ENCODE measurements at regions not wholly inside any gene's neighbourhood (a gene's known extent, or its start where the extent isn't known, plus 50 kb on each side); places are given as distances from the start of the nearest gene placed in this dataset.
"Not testable (repeated sequence)": the region's sequence is repeated elsewhere in the genome, so short reads cannot be mapped to it uniquely, and the experiment has no call there.

- Histone ChIP-seq H3K9me3 (ENCODE audit: control insufficient read depth, low read length) (no peaks in the 10 kb centered on the region), H3K4me3 (ENCODE audit: insufficient read depth, low read depth, low read length, poor library complexity, severe bottlenecking) (no peak overlapping the region), H3K27me3 (replicated peaks; ENCODE audit: control insufficient read depth, insufficient read depth, low read length, poor library complexity, severe bottlenecking) (no peaks in the 10 kb centered on the region), H3K27ac (ENCODE audit: insufficient read depth, low read length, poor library complexity, severe bottlenecking) (no peak overlapping the region), H3K36me3 (ENCODE audit: control insufficient read depth, insufficient read depth, low read length) (no peaks in the 10 kb centered on the region), H3K4me1 (ENCODE audit: control insufficient read depth, insufficient read depth, low read length, poor library complexity, severe bottlenecking) (no peaks in the 10 kb centered on the region)
- no peak for DNase-seq
Measured at GRCh38 chr6:103720393-103720792, 1139.3 kb downstream of the HACE1 start.

- Histone ChIP-seq H3K4me1 (ENCODE audit: control insufficient read depth, insufficient read depth, low read length, poor library complexity, severe bottlenecking) (no peaks in the 10 kb centered on the region), H3K36me3 (ENCODE audit: control insufficient read depth, insufficient read depth, low read length) (no peaks in the 10 kb centered on the region), H3K27me3 (replicated peaks; ENCODE audit: control insufficient read depth, insufficient read depth, low read length, poor library complexity, severe bottlenecking) (no peaks in the 10 kb centered on the region), H3K9me3 (ENCODE audit: control insufficient read depth, low read length) (no peaks in the 10 kb centered on the region), H3K4me3 (ENCODE audit: insufficient read depth, low read depth, low read length, poor library complexity, severe bottlenecking) (no peak overlapping the region), H3K27ac (ENCODE audit: insufficient read depth, low read length, poor library complexity, severe bottlenecking) (no peak overlapping the region)
- DNase-seq, result no peak
Measured at GRCh38 chr6:103719545-103719944, 1140.2 kb downstream of the HACE1 start.

GRCh38 chr6:103715269-103715668, 1144.5 kb downstream of the HACE1 start:
- H3K27ac ChIP-seq (ENCODE audit: insufficient read depth, low read length, poor library complexity, severe bottlenecking), result no peak overlapping the region
- DNase-seq, result no peak

GRCh38 chr6:103709236-103709635, 1150.5 kb downstream of the HACE1 start:
- not testable (repeated sequence) for DNase-seq; H3K4me1 ChIP-seq (ENCODE audit: control insufficient read depth, insufficient read depth, low read length, poor library complexity, severe bottlenecking); H3K27ac ChIP-seq (ENCODE audit: insufficient read depth, low read length, poor library complexity, severe bottlenecking); H3K36me3 ChIP-seq (ENCODE audit: control insufficient read depth, insufficient read depth, low read length); H3K4me3 ChIP-seq (ENCODE audit: insufficient read depth, low read depth, low read length, poor library complexity, severe bottlenecking); H3K27me3 ChIP-seq (replicated peaks; ENCODE audit: control insufficient read depth, insufficient read depth, low read length, poor library complexity, severe bottlenecking); H3K9me3 ChIP-seq (ENCODE audit: control insufficient read depth, low read length)

More at GRCh38 chr6:103715269-103715668, 1144.5 kb downstream of the HACE1 start:
- Histone ChIP-seq H3K9me3 (ENCODE audit: control insufficient read depth, low read length) (no peaks in the 10 kb centered on the region), H3K4me1 (ENCODE audit: control insufficient read depth, insufficient read depth, low read length, poor library complexity, severe bottlenecking) (no peaks in the 10 kb centered on the region), H3K4me3 (ENCODE audit: insufficient read depth, low read depth, low read length, poor library complexity, severe bottlenecking) (no peak overlapping the region), H3K36me3 (ENCODE audit: control insufficient read depth, insufficient read depth, low read length) (no peaks in the 10 kb centered on the region), H3K27me3 (replicated peaks; ENCODE audit: control insufficient read depth, insufficient read depth, low read length, poor library complexity, severe bottlenecking) (no peaks in the 10 kb centered on the region)

GRCh38 chr6:103707596-103708325, 1152.0 kb downstream of the HACE1 start:
- Histone ChIP-seq H3K4me1 (ENCODE audit: control insufficient read depth, insufficient read depth, low read length, poor library complexity, severe bottlenecking) (no peaks in the 10 kb centered on the region), H3K27me3 (replicated peaks; ENCODE audit: control insufficient read depth, insufficient read depth, low read length, poor library complexity, severe bottlenecking) (no peaks in the 10 kb centered on the region), H3K4me3 (ENCODE audit: insufficient read depth, low read depth, low read length, poor library complexity, severe bottlenecking) (no peak overlapping the region), H3K27ac (ENCODE audit: insufficient read depth, low read length, poor library complexity, severe bottlenecking) (no peak overlapping the region), H3K9me3 (ENCODE audit: control insufficient read depth, low read length) (no peaks in the 10 kb centered on the region), H3K36me3 (ENCODE audit: control insufficient read depth, insufficient read depth, low read length) (no peaks in the 10 kb centered on the region)
- no peak for DNase-seq

- Histone ChIP-seq H3K4me3 (ENCODE audit: insufficient read depth, low read depth, low read length, poor library complexity, severe bottlenecking) (no peak overlapping the region), H3K4me1 (ENCODE audit: control insufficient read depth, insufficient read depth, low read length, poor library complexity, severe bottlenecking) (no peaks in the 10 kb centered on the region), H3K36me3 (ENCODE audit: control insufficient read depth, insufficient read depth, low read length) (no peaks in the 10 kb centered on the region), H3K27ac (ENCODE audit: insufficient read depth, low read length, poor library complexity, severe bottlenecking) (no peak overlapping the region), H3K9me3 (ENCODE audit: control insufficient read depth, low read length) (no peaks in the 10 kb centered on the region), H3K27me3 (replicated peaks; ENCODE audit: control insufficient read depth, insufficient read depth, low read length, poor library complexity, severe bottlenecking) (no peaks in the 10 kb centered on the region)
- DNase-seq, result no peak
Measured at GRCh38 chr6:103699769-103700168, 1160.0 kb downstream of the HACE1 start.

GRCh38 chr6:103687430-103687829, 1172.3 kb downstream of the HACE1 start:
- DNase-seq, result no peak
- Histone ChIP-seq H3K4me3 (ENCODE audit: insufficient read depth, low read depth, low read length, poor library complexity, severe bottlenecking) (no peak overlapping the region), H3K4me1 (ENCODE audit: control insufficient read depth, insufficient read depth, low read length, poor library complexity, severe bottlenecking) (no peaks in the 10 kb centered on the region), H3K9me3 (ENCODE audit: control insufficient read depth, low read length) (no peaks in the 10 kb centered on the region), H3K27ac (ENCODE audit: insufficient read depth, low read length, poor library complexity, severe bottlenecking) (no peak overlapping the region), H3K27me3 (replicated peaks; ENCODE audit: control insufficient read depth, insufficient read depth, low read length, poor library complexity, severe bottlenecking) (no peaks in the 10 kb centered on the region), H3K36me3 (ENCODE audit: control insufficient read depth, insufficient read depth, low read length) (no peaks in the 10 kb centered on the region)

GRCh38 chr6:103680116-103680515, 1179.6 kb downstream of the HACE1 start:
- Histone ChIP-seq H3K36me3 (ENCODE audit: control insufficient read depth, insufficient read depth, low read length) (no peaks in the 10 kb centered on the region), H3K9me3 (ENCODE audit: control insufficient read depth, low read length) (no peaks in the 10 kb centered on the region), H3K27ac (ENCODE audit: insufficient read depth, low read length, poor library complexity, severe bottlenecking) (no peak overlapping the region), H3K27me3 (replicated peaks; ENCODE audit: control insufficient read depth, insufficient read depth, low read length, poor library complexity, severe bottlenecking) (no peaks in the 10 kb centered on the region), H3K4me3 (ENCODE audit: insufficient read depth, low read depth, low read length, poor library complexity, severe bottlenecking) (no peak overlapping the region), H3K4me1 (ENCODE audit: control insufficient read depth, insufficient read depth, low read length, poor library complexity, severe bottlenecking) (no peaks in the 10 kb centered on the region)
- no peak for DNase-seq

GRCh38 chr6:103677290-103677689, 1182.4 kb downstream of the HACE1 start:
- Histone ChIP-seq H3K36me3 (ENCODE audit: control insufficient read depth, insufficient read depth, low read length) (no peaks in the 10 kb centered on the region), H3K4me1 (ENCODE audit: control insufficient read depth, insufficient read depth, low read length, poor library complexity, severe bottlenecking) (no peaks in the 10 kb centered on the region), H3K27me3 (replicated peaks; ENCODE audit: control insufficient read depth, insufficient read depth, low read length, poor library complexity, severe bottlenecking) (no peaks in the 10 kb centered on the region), H3K27ac (ENCODE audit: insufficient read depth, low read length, poor library complexity, severe bottlenecking) (no peak overlapping the region), H3K4me3 (ENCODE audit: insufficient read depth, low read depth, low read length, poor library complexity, severe bottlenecking) (no peak overlapping the region), H3K9me3 (ENCODE audit: control insufficient read depth, low read length) (no peaks in the 10 kb centered on the region)
- DNase-seq, result no peak

- Histone ChIP-seq H3K27ac (ENCODE audit: insufficient read depth, low read length, poor library complexity, severe bottlenecking) (no peak overlapping the region), H3K4me1 (ENCODE audit: control insufficient read depth, insufficient read depth, low read length, poor library complexity, severe bottlenecking) (no peaks in the 10 kb centered on the region), H3K9me3 (ENCODE audit: control insufficient read depth, low read length) (no peaks in the 10 kb centered on the region), H3K4me3 (ENCODE audit: insufficient read depth, low read depth, low read length, poor library complexity, severe bottlenecking) (no peak overlapping the region), H3K27me3 (replicated peaks; ENCODE audit: control insufficient read depth, insufficient read depth, low read length, poor library complexity, severe bottlenecking) (no peaks in the 10 kb centered on the region), H3K36me3 (ENCODE audit: control insufficient read depth, insufficient read depth, low read length) (no peaks in the 10 kb centered on the region)
- no peak for DNase-seq
Measured at GRCh38 chr6:103675807-103676406, 1183.8 kb downstream of the HACE1 start.

Measured in effector memory CD4-positive, alpha-beta T cell (primary cell).